ENCODE measurements at regions not wholly inside any gene's neighbourhood (a gene's known extent, or its start where the extent isn't known, plus 50 kb on each side); places are given as distances from the start of the nearest gene placed in this dataset.

- no peak for FAIRE-seq
- no peaks in the 10 kb centered on the region for H3K27me3 ChIP-seq (ENCODE audit: control insufficient read depth, insufficient read depth, low read length)
- no peaks in the 10 kb centered on the region for H3K4me1 ChIP-seq (ENCODE audit: control insufficient read depth in 2 of 3, insufficient read depth in 2 of 3, low read depth in 1 of 3, low read length in 3 of 3)
- intact Hi-C loops (cut with DNase I): no loop called here
- H3K4me3 ChIP-seq (ENCODE audit: low read length in 3 of 3): peak overlapping the region in 2 of 3 donors; percentile 1 to 7
- H3K36me3 ChIP-seq (ENCODE audit: control insufficient read depth in 2 of 3, insufficient read depth in 3 of 3, low read length in 3 of 3): no peaks in the 10 kb centered on the region
- H3K9me3 ChIP-seq (ENCODE audit: control insufficient read depth in 2 of 3, insufficient read depth in 1 of 3, low read length in 3 of 3): no peaks in the 10 kb centered on the region
- H3K27ac ChIP-seq (ENCODE audit: low read depth in 2 of 2, low read length in 2 of 2): no peak overlapping the region
- TF ChIP-seq, protein P1, sequence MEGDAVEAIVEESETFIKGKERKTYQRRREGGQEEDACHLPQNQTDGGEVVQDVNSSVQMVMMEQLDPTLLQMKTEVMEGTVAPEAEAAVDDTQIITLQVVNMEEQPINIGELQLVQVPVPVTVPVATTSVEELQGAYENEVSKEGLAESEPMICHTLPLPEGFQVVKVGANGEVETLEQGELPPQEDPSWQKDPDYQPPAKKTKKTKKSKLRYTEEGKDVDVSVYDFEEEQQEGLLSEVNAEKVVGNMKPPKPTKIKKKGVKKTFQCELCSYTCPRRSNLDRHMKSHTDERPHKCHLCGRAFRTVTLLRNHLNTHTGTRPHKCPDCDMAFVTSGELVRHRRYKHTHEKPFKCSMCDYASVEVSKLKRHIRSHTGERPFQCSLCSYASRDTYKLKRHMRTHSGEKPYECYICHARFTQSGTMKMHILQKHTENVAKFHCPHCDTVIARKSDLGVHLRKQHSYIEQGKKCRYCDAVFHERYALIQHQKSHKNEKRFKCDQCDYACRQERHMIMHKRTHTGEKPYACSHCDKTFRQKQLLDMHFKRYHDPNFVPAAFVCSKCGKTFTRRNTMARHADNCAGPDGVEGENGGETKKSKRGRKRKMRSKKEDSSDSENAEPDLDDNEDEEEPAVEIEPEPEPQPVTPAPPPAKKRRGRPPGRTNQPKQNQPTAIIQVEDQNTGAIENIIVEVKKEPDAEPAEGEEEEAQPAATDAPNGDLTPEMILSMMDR (IDR thresholded peaks at IDR 0.05; ENCODE audit: borderline replicate concordance, extremely low read depth, insufficient read depth): no peak
- DNase-seq: peak in 2 of 5 donors; percentile 74 to 90
- no peak overlapping the region for H3K9ac ChIP-seq (ENCODE audit: low read length in 3 of 3)
Observed at GRCh38 chr4:137609718-137610430, 77.6 kb upstream of the PCDH18 start.

- Histone ChIP-seq H3K4me1 (ENCODE audit: control insufficient read depth in 2 of 3, insufficient read depth in 2 of 3, low read depth in 1 of 3, low read length in 3 of 3) (no peaks in the 10 kb centered on the region), H3K4me3 (ENCODE audit: low read length in 3 of 3) (no peak overlapping the region), H3K9me3 (ENCODE audit: control insufficient read depth in 2 of 3, insufficient read depth in 1 of 3, low read length in 3 of 3) (no peaks in the 10 kb centered on the region), H3K9ac (ENCODE audit: low read length in 3 of 3) (no peak overlapping the region), H3K36me3 (ENCODE audit: control insufficient read depth in 2 of 3, insufficient read depth in 3 of 3, low read length in 3 of 3) (no peaks in the 10 kb centered on the region), H3K27me3 (ENCODE audit: control insufficient read depth, insufficient read depth, low read length) (no peaks in the 10 kb centered on the region), H3K27ac (ENCODE audit: low read depth in 2 of 2, low read length in 2 of 2) (no peak overlapping the region)
- FAIRE-seq: no peak
- TF ChIP-seq, protein P1 (IDR thresholded peaks at IDR 0.05; ENCODE audit: borderline replicate concordance, extremely low read depth, insufficient read depth): no peak
- intact Hi-C loops (cut with DNase I): no loop called here
- DNase-seq: no peak
Observed at GRCh38 chr4:137608085-137608484, 75.8 kb upstream of the PCDH18 start.

GRCh38 chr4:137602436-137602835 lies 70.1 kb upstream of the PCDH18 start:
- no peaks in the 10 kb centered on the region for H3K9me3 ChIP-seq (ENCODE audit: control insufficient read depth in 2 of 3, insufficient read depth in 1 of 3, low read length in 3 of 3)
- TF ChIP-seq, protein P1 (IDR thresholded peaks at IDR 0.05; ENCODE audit: borderline replicate concordance, extremely low read depth, insufficient read depth): no peak
- no peak overlapping the region for H3K9ac ChIP-seq (ENCODE audit: low read length in 3 of 3)
- no peaks in the 10 kb centered on the region for H3K27me3 ChIP-seq (ENCODE audit: control insufficient read depth, insufficient read depth, low read length)
- no peaks in the 10 kb centered on the region for H3K36me3 ChIP-seq (ENCODE audit: control insufficient read depth in 2 of 3, insufficient read depth in 3 of 3, low read length in 3 of 3)
- no peak overlapping the region for H3K4me3 ChIP-seq (ENCODE audit: low read length in 3 of 3)
- intact Hi-C loops (cut with DNase I): no loop called here
- no peak overlapping the region for H3K27ac ChIP-seq (ENCODE audit: low read depth in 2 of 2, low read length in 2 of 2)
- no peak for DNase-seq
- peaks cover 0 to 3% (median 0%) of the 10 kb centered on the region in 3 donors for H3K4me1 ChIP-seq (ENCODE audit: control insufficient read depth in 2 of 3, insufficient read depth in 2 of 3, low read depth in 1 of 3, low read length in 3 of 3)
- no peak for FAIRE-seq

Measured in kidney (tissue), 13 donors.